ENCODE measurements at regions not wholly inside any gene's neighbourhood (a gene's known extent, or its start where the extent isn't known, plus 50 kb on each side); places are given as distances from the start of the nearest gene placed in this dataset.

- Histone ChIP-seq H2AK9ac (replicated peaks; ENCODE audit: low read depth, low read length, poor library complexity) (no peak overlapping the region), H3K4me3 (ENCODE audit: insufficient read depth, low read depth, low read length) (no peak overlapping the region), H3K27me3 (ENCODE audit: control insufficient read depth, insufficient read depth, low read length) (no peaks in the 10 kb centered on the region), H2AK5ac (ENCODE audit: low read depth, low read length) (no peak overlapping the region), H3K9me1 (ENCODE audit: insufficient read depth, low read length) (no peaks in the 10 kb centered on the region), H2BK120ac (ENCODE audit: low read depth, low read length) (no peak overlapping the region), H4K5ac (ENCODE audit: low read depth, low read length) (no peak overlapping the region), H3K79me1 (ENCODE audit: low read depth in 1 of 2, low read length in 2 of 2) (no peaks in the 10 kb centered on the region), H2BK15ac (ENCODE audit: low read depth, low read length) (no peak overlapping the region), H4K8ac (ENCODE audit: low read depth in 2 of 2, low read length in 2 of 2) (no peak overlapping the region), H2AFZ (replicated peaks; ENCODE audit: low read length, poor library complexity) (no peak overlapping the region), H3K23ac (ENCODE audit: low read depth, low read length) (no peak overlapping the region), H3K4me1 (ENCODE audit: control insufficient read depth, insufficient read depth, low read length) (no peaks in the 10 kb centered on the region), H3K9ac (ENCODE audit: low read depth, low read length) (no peak overlapping the region), H4K20me1 (ENCODE audit: insufficient read depth, low read length) (no peaks in the 10 kb centered on the region), H3K56ac (ENCODE audit: extremely low read depth, insufficient read depth, low read length) (no peak overlapping the region), H3K36me3 (ENCODE audit: control insufficient read depth, insufficient read depth, low read length) (no peaks in the 10 kb centered on the region), H2BK20ac (ENCODE audit: low read depth, low read length) (no peak overlapping the region), H3K4me2 (ENCODE audit: low read depth, low read length) (no peak overlapping the region), H3K18ac (ENCODE audit: low read depth, low read length) (no peak overlapping the region), H3K9me3 (ENCODE audit: control insufficient read depth, insufficient read depth, low read length) (peaks cover 2% of the 10 kb centered on the region; the same call in 1 of the 2 replicates), H3K27ac (ENCODE audit: insufficient read depth, low read length) (no peak overlapping the region), H3K14ac (replicated peaks; ENCODE audit: low read depth, low read length) (no peak overlapping the region), H4K91ac (ENCODE audit: insufficient read depth, low read depth, low read length) (no peak overlapping the region), H3K4ac (ENCODE audit: low read depth, low read length) (no peak overlapping the region), H2BK5ac (ENCODE audit: low read depth, low read length, poor library complexity, severe bottlenecking) (no peak overlapping the region)
- CTCF ChIA-PET, result no interaction called here
- POLR2A ChIA-PET (ENCODE audit: unreplicated experiment), result no interaction called here
- TF ChIP-seq NFE2L2 (IDR thresholded peaks at IDR 0.05; ENCODE audit: low read depth, low read length) (no peak), USF2 (IDR thresholded peaks at IDR 0.05; ENCODE audit: low read depth, low read length) (no peak), MAFK (IDR thresholded peaks at IDR 0.05; ENCODE audit: low read depth, low read length) (no peak), FOS (IDR thresholded peaks at IDR 0.05; ENCODE audit: low read depth, low read length) (no peak), RFX5 (IDR thresholded peaks at IDR 0.05; ENCODE audit: low read depth, low read length) (no peak), BHLHE40 (IDR thresholded peaks at IDR 0.05; ENCODE audit: low read depth, low read length) (no peak), RCOR1 (IDR thresholded peaks at IDR 0.05; ENCODE audit: insufficient replicate concordance, low read length) (no peak), CHD1 (IDR thresholded peaks at IDR 0.05; ENCODE audit: low read depth, low read length) (no peak), RAD21 (IDR thresholded peaks at IDR 0.05; ENCODE audit: low read length) (no peak), SMC3 (IDR thresholded peaks at IDR 0.05; ENCODE audit: low read depth, low read length) (no peak), MXI1 (IDR thresholded peaks at IDR 0.05; ENCODE audit: borderline replicate concordance, low read depth, low read length) (no peak), MAZ (IDR thresholded peaks at IDR 0.05; ENCODE audit: borderline replicate concordance, low read depth, low read length) (no peak), CTCF (conservative IDR thresholded peaks at IDR 0.05; ENCODE audit: low read depth, low read length) (no peak), POLR2A (IDR thresholded peaks at IDR 0.05; ENCODE audit: low read depth, low read length) (no peak), CEBPB (IDR thresholded peaks at IDR 0.05; ENCODE audit: low read depth, low read length) (no peak)
- TF ChIP-seq, protein P1, sequence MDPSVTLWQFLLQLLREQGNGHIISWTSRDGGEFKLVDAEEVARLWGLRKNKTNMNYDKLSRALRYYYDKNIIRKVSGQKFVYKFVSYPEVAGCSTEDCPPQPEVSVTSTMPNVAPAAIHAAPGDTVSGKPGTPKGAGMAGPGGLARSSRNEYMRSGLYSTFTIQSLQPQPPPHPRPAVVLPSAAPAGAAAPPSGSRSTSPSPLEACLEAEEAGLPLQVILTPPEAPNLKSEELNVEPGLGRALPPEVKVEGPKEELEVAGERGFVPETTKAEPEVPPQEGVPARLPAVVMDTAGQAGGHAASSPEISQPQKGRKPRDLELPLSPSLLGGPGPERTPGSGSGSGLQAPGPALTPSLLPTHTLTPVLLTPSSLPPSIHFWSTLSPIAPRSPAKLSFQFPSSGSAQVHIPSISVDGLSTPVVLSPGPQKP (IDR thresholded peaks at IDR 0.05; ENCODE audit: borderline replicate concordance, low read depth, low read length), result no peak
- in situ Hi-C loops (cut with MboI; ENCODE audit: low sequenced_read_pairs) (no loop called here), intact Hi-C loops (cut with micrococcal nuclease) (no loop called here), dilution Hi-C loops (cut with HindIII; ENCODE audit: low sequenced_read_pairs, unreplicated experiment) (no loop called here)
- no CpG with 5 or more reads among the region's 4 CpGs for WGBS, 2 experiments (ENCODE audit: extremely low coverage in 2 of 2, insufficient read length in 1 of 2)
- BruUV-seq (replicated peaks), result no TSS peak
- DNase-seq, result no peak
- no peak for ATAC-seq (ENCODE audit: low read depth)
Observed at GRCh38 chr3:8157640-8158039, 344.0 kb upstream of the LMCD1 start.

Data from IMR-90 (cell line).